Mesendoderm (in vitro differentiated cells): ENCODE measurements at regions not wholly inside any gene's neighbourhood (a gene's known extent, or its start where the extent isn't known, plus 50 kb on each side); places are given as distances from the start of the nearest gene placed in this dataset.

ENCODE experiments used
- DNase-seq: peaks from one replicate; pipeline ENCODE4 v3.0.0; 2013
- H2AK5ac ChIP-seq: 2 replicates; pipeline ENCODE4 v1.6.1; 2013; ENCODE audit warnings: low read length, inconsistent platforms
- H2BK120ac ChIP-seq: 2 replicates; pipeline ENCODE4 v1.6.1; 2013; ENCODE audit warnings: low read depth, mild to moderate bottlenecking, low read length, moderate library complexity, mixed read lengths
- H2BK15ac ChIP-seq: replicated peaks from 2 replicates; pipeline ENCODE4 v1.6.1; 2013; ENCODE audit warnings: low read depth, mild to moderate bottlenecking, moderate library complexity
- H2BK5ac ChIP-seq: 2 replicates; pipeline ENCODE4 v1.6.1; 2013; ENCODE audit warnings: low read length, inconsistent platforms
- H3K18ac ChIP-seq: 2 replicates; pipeline ENCODE4 v1.6.1; 2013; ENCODE audit warnings: mild to moderate bottlenecking, low read length, mixed read lengths
- H3K23ac ChIP-seq: one replicate; pipeline ENCODE4 v1.6.1; 2013; ENCODE audit warnings: low read length
- H3K27ac ChIP-seq: 2 replicates; pipeline ENCODE4 v1.5.1; 2013; ENCODE audit warnings: low read depth, mild to moderate bottlenecking, inconsistent platforms, low read length, moderate library complexity
- H3K27me3 ChIP-seq: 2 replicates; pipeline ENCODE4 v1.6.1; 2013; ENCODE audit warnings: low read length, control low read depth, mild to moderate bottlenecking, inconsistent platforms; ENCODE audit not compliant: insufficient read depth, poor library complexity
- H3K36me3 ChIP-seq: 2 replicates; pipeline ENCODE4 v1.6.1; 2013; ENCODE audit warnings: low read length, inconsistent platforms; ENCODE audit not compliant: control insufficient read depth, insufficient read depth
- H3K4ac ChIP-seq: one replicate; pipeline ENCODE4 v1.6.1; 2013; ENCODE audit warnings: low read depth, mild to moderate bottlenecking, low read length, moderate library complexity
- H3K4me1 ChIP-seq: 2 replicates; pipeline ENCODE4 v1.6.1; 2013; ENCODE audit warnings: low read depth, low read length, inconsistent platforms; ENCODE audit not compliant: control insufficient read depth
- H3K4me2 ChIP-seq: 2 replicates; pipeline ENCODE4 v1.6.1; 2013; ENCODE audit warnings: low read length
- H3K4me3 ChIP-seq: 2 replicates; pipeline ENCODE4 v1.5.1; 2013; ENCODE audit warnings: mild to moderate bottlenecking, low read length
- H3K56ac ChIP-seq: one replicate; pipeline ENCODE4 v1.6.1; 2013; ENCODE audit warnings: low read length
- H3K79me1 ChIP-seq: 2 replicates; pipeline ENCODE4 v1.6.1; 2013; ENCODE audit warnings: low read length, inconsistent platforms
- H3K79me2 ChIP-seq: 2 replicates; pipeline ENCODE4 v1.6.1; 2013; ENCODE audit warnings: mild to moderate bottlenecking, low read length; ENCODE audit not compliant: control insufficient read depth, insufficient read depth
- H3K9ac ChIP-seq: 2 replicates; pipeline ENCODE4 v1.6.1; 2013; ENCODE audit warnings: low read length, inconsistent platforms
- H4K5ac ChIP-seq: one replicate; pipeline ENCODE4 v1.6.1; 2013; ENCODE audit warnings: low read length
- H4K8ac ChIP-seq: one replicate; pipeline ENCODE4 v1.6.1; 2013; ENCODE audit warnings: low read depth, mild to moderate bottlenecking, control low read depth, low read length, moderate library complexity
- whole genome bisulfite sequencing: extraction: QIAGEN DNeasy Blood & Tissue Kit; methylation state at CpG from one replicate; pipeline ENCODE4 v1.1.7; 2013; ENCODE audit warnings: low lambda C conversion rate, missing lambda C conversion rate; ENCODE audit not compliant: insufficient coverage; ENCODE audit errors: extremely low coverage; 5-methylcytosine and 5-hydroxymethylcytosine counted together

- H3K79me2 ChIP-seq, result no peaks in the 10 kb centered on the region
- DNase-seq, result no peak
- H2AK5ac ChIP-seq, result no peak overlapping the region
- H3K23ac ChIP-seq, result no peak overlapping the region
- H3K27ac ChIP-seq, result no peak overlapping the region
- no peak overlapping the region for H4K5ac ChIP-seq
- no peaks in the 10 kb centered on the region for H3K27me3 ChIP-seq
- no peak overlapping the region for H3K9ac ChIP-seq
- no peaks in the 10 kb centered on the region for H3K4me1 ChIP-seq
- no peak overlapping the region for H2BK5ac ChIP-seq
- H2BK15ac ChIP-seq, result no peak overlapping the region
- H3K18ac ChIP-seq, result no peak overlapping the region
- no peaks in the 10 kb centered on the region for H3K79me1 ChIP-seq
- H3K56ac ChIP-seq, result no peak overlapping the region
- H3K4me3 ChIP-seq, result no peak overlapping the region
- H4K8ac ChIP-seq, result no peak overlapping the region
- no peak overlapping the region for H3K4me2 ChIP-seq
- no peak overlapping the region for H3K4ac ChIP-seq
- no peak overlapping the region for H2BK120ac ChIP-seq
- no peaks in the 10 kb centered on the region for H3K36me3 ChIP-seq
Observed at GRCh38 chr3:80492162-80492561, 724.4 kb upstream of the ROBO1 start.

DNA sequence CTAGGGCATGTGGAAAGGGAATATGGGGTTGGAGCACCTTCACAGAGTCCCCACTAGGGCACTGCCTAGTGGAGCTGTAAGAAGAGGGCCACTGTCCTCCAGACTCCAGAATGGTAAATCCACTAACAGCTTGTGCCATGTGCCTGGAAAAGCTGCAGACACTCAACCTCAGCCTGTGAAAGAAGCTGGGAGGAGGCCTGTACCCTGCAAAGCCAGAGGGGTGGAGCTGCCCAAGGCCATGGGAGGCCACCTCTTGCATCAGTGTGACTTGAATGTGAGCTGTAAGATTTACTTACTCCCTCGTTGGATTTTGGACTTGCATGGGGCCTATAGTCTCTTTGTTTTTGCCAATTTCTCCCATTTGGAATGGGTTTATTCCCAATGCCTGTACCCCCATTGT lies 705.2 kb upstream of the ROBO1 start:
- H3K18ac ChIP-seq, result no peak overlapping the region
- H3K36me3 ChIP-seq, result no peaks in the 10 kb centered on the region
- H4K8ac ChIP-seq, result no peak overlapping the region
- H2BK5ac ChIP-seq, result no peak overlapping the region
- no peak for DNase-seq
- no peaks in the 10 kb centered on the region for H3K27me3 ChIP-seq
- H2BK120ac ChIP-seq, result no peak overlapping the region
- H3K4ac ChIP-seq, result no peak overlapping the region
- H2AK5ac ChIP-seq, result no peak overlapping the region
- no peak overlapping the region for H3K56ac ChIP-seq
- H3K23ac ChIP-seq, result no peak overlapping the region
- no peak overlapping the region for H3K4me2 ChIP-seq
- H3K9ac ChIP-seq, result no peak overlapping the region
- H3K79me1 ChIP-seq, result no peaks in the 10 kb centered on the region
- no peaks in the 10 kb centered on the region for H3K79me2 ChIP-seq
- H3K4me1 ChIP-seq, result no peaks in the 10 kb centered on the region
- H2BK15ac ChIP-seq, result no peak overlapping the region
- H4K5ac ChIP-seq, result no peak overlapping the region
- WGBS, result no CpG with 5 or more reads among the region's 1 CpG
- H3K4me3 ChIP-seq, result no peak overlapping the region
- no peak overlapping the region for H3K27ac ChIP-seq

GRCh38 chr3:80472459-80472858 lies 704.7 kb upstream of the ROBO1 start:
- no peak overlapping the region for H3K4me3 ChIP-seq
- H3K4ac ChIP-seq, result no peak overlapping the region
- no peak overlapping the region for H3K56ac ChIP-seq
- H2BK15ac ChIP-seq, result no peak overlapping the region
- no peak overlapping the region for H3K4me2 ChIP-seq
- H2BK120ac ChIP-seq, result no peak overlapping the region
- no peak overlapping the region for H3K23ac ChIP-seq
- H3K36me3 ChIP-seq, result no peaks in the 10 kb centered on the region
- H3K27ac ChIP-seq, result no peak overlapping the region
- H3K27me3 ChIP-seq, result no peaks in the 10 kb centered on the region
- no peak overlapping the region for H4K5ac ChIP-seq
- H2BK5ac ChIP-seq, result no peak overlapping the region
- no peak overlapping the region for H3K18ac ChIP-seq
- no peaks in the 10 kb centered on the region for H3K4me1 ChIP-seq
- H3K9ac ChIP-seq, result no peak overlapping the region
- no peak overlapping the region for H4K8ac ChIP-seq
- no peaks in the 10 kb centered on the region for H3K79me2 ChIP-seq
- DNase-seq, result peak; percentile 10
- no peak overlapping the region for H2AK5ac ChIP-seq
- no peaks in the 10 kb centered on the region for H3K79me1 ChIP-seq

DNA sequence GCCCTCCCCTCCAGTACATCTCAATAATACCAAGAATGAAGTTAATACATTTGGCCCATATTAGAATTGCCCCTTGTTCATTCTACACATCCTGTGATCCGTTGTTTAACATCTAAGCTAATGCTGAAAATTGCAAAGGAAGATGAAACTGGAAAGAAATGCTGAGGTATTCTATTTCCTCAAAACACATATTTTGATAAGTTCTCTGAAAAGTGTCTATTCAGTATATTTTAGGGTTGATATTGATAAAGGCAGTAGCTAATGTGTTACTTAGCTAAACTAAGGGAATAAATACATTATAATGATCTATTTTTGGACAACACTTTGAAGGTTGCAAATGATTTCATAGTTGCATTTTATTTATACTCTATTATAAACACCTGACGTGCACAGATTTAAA lies 702.6 kb upstream of the ROBO1 start:
- Histone ChIP-seq H3K27me3 (no peaks in the 10 kb centered on the region), H4K5ac (no peak overlapping the region), H3K79me1 (no peaks in the 10 kb centered on the region), H3K18ac (no peak overlapping the region), H3K4me1 (no peaks in the 10 kb centered on the region), H2BK120ac (no peak overlapping the region), H2BK5ac (no peak overlapping the region), H3K36me3 (no peaks in the 10 kb centered on the region), H3K9ac (no peak overlapping the region), H2AK5ac (no peak overlapping the region), H3K23ac (no peak overlapping the region), H3K4me2 (no peak overlapping the region), H2BK15ac (no peak overlapping the region), H3K56ac (no peak overlapping the region), H3K4me3 (no peak overlapping the region), H3K4ac (no peak overlapping the region), H3K79me2 (no peaks in the 10 kb centered on the region), H4K8ac (no peak overlapping the region), H3K27ac (no peak overlapping the region)
- no CpG with 5 or more reads among the region's 2 CpGs for WGBS
- DNase-seq, result no peak

DNA sequence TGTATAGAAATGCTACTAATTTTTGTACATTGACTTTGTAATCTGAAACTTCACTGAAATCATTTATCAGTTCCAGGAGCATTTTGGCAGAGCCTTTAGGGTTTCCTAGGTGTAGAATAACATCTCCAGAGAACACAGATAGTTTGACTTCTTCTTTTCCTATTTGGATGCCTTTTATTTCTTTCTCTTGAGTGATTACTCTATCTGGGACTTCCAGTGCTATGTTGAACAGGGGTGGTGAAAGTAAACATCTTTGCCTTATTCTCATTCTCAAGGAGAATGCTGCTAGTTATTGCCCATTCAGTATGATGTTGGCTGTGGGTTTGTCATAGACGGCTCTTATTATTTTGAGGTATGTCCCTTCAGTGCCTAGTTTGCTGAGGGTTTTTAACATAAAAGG lies 697.9 kb upstream of the ROBO1 start:
- Histone ChIP-seq H3K36me3 (no peaks in the 10 kb centered on the region), H3K18ac (no peak overlapping the region), H3K27me3 (no peaks in the 10 kb centered on the region), H2AK5ac (no peak overlapping the region), H3K23ac (no peak overlapping the region), H3K4ac (no peak overlapping the region), H3K79me2 (no peaks in the 10 kb centered on the region), H2BK5ac (no peak overlapping the region), H2BK120ac (no peak overlapping the region), H4K8ac (no peak overlapping the region), H3K4me2 (no peak overlapping the region), H3K27ac (no peak overlapping the region), H4K5ac (no peak overlapping the region), H3K9ac (no peak overlapping the region), H3K4me3 (no peak overlapping the region), H2BK15ac (no peak overlapping the region), H3K56ac (no peak overlapping the region), H3K4me1 (no peaks in the 10 kb centered on the region), H3K79me1 (no peaks in the 10 kb centered on the region)
- no CpG with 5 or more reads among the region's 1 CpG for WGBS
- no peak for DNase-seq

DNA sequence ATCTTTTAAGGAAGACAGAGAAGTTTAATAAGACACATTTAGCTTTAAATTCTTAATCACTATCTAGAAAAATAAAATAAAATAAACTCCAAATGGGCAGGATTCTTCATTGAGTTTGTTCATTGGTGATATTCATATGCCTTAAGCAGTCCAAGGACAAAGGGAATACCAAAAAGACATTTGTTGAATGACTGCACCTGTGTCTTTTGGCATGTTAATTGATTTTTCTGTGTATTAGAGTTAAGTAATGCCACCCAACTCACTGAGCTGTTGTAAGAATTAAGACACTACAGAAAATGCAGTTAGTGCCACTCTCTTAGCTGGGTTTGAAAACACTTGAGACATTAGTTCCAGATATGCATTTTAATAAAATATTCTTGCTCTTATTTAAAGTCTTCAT lies 683.6 kb upstream of the ROBO1 start:
- H3K18ac ChIP-seq, result no peak overlapping the region
- no peak overlapping the region for H3K4me3 ChIP-seq
- H3K4ac ChIP-seq, result no peak overlapping the region
- H2BK15ac ChIP-seq, result no peak overlapping the region
- no peak overlapping the region for H2BK120ac ChIP-seq
- no peak overlapping the region for H3K23ac ChIP-seq
- H3K4me2 ChIP-seq, result no peak overlapping the region
- H3K79me2 ChIP-seq, result no peaks in the 10 kb centered on the region
- no peaks in the 10 kb centered on the region for H3K79me1 ChIP-seq
- no peak for DNase-seq
- H3K56ac ChIP-seq, result no peak overlapping the region
- H3K36me3 ChIP-seq, result no peaks in the 10 kb centered on the region
- no peak overlapping the region for H2BK5ac ChIP-seq
- no peak overlapping the region for H3K27ac ChIP-seq
- H3K27me3 ChIP-seq, result no peaks in the 10 kb centered on the region
- H3K9ac ChIP-seq, result no peak overlapping the region
- no peak overlapping the region for H4K8ac ChIP-seq
- no peak overlapping the region for H2AK5ac ChIP-seq
- no peak overlapping the region for H4K5ac ChIP-seq
- no peaks in the 10 kb centered on the region for H3K4me1 ChIP-seq
